ENCODE measurements at regions not wholly inside any gene's neighbourhood (a gene's known extent, or its start where the extent isn't known, plus 50 kb on each side); places are given as distances from the start of the nearest gene placed in this dataset.

DNA sequence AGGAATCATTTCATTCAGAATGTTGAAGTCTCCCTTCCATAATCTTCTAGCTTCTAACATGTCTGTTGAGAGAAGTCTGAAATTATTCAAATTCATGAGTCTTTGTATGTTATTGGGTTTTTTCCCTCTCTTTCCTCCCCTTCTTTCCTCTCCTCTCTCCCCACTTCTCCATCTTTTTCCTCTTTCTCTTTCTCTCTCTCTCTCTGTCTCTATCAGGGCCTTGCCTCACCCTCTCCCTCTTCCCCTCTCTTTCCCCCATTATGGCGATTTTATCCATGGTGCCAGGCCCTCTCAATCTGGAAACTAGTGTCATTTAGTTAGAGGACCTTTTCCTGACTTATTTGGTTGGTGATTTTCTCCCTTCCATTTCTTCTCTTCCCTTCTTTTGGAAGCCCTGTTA lies 147.3 kb downstream of the SST start:
- no peak overlapping the region for H3K4me3 ChIP-seq (ENCODE audit: low read depth, low read length)
- DNase-seq (ENCODE audit: low read depth) = no peak
- TF ChIP-seq, protein P1, sequence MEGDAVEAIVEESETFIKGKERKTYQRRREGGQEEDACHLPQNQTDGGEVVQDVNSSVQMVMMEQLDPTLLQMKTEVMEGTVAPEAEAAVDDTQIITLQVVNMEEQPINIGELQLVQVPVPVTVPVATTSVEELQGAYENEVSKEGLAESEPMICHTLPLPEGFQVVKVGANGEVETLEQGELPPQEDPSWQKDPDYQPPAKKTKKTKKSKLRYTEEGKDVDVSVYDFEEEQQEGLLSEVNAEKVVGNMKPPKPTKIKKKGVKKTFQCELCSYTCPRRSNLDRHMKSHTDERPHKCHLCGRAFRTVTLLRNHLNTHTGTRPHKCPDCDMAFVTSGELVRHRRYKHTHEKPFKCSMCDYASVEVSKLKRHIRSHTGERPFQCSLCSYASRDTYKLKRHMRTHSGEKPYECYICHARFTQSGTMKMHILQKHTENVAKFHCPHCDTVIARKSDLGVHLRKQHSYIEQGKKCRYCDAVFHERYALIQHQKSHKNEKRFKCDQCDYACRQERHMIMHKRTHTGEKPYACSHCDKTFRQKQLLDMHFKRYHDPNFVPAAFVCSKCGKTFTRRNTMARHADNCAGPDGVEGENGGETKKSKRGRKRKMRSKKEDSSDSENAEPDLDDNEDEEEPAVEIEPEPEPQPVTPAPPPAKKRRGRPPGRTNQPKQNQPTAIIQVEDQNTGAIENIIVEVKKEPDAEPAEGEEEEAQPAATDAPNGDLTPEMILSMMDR (conservative IDR thresholded peaks at IDR 0.05; ENCODE audit: low read depth, low read length) = no peak

DNA sequence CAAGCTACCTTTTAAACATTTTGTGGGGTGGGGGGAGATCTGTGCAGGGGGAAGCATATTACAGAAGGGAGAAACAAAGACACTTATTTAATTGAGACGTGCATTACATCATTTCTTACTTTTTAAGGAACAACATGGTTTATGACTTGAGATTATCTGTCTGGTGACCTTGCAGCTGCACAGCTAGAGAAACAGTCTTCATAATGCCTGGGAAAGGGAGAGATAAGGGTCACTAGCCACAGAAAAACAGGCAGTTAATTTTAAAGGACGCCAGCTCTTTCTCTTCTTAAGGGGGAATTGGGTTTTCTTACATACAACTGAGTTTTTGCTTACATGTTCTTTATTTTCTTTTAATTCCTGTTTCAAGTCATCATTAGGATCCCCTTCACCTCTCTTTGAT lies 147.9 kb downstream of the SST start:
- no peak for DNase-seq (ENCODE audit: low read depth)
- H3K4me3 ChIP-seq (ENCODE audit: low read depth, low read length) = no peak overlapping the region
- TF ChIP-seq, protein P1 (conservative IDR thresholded peaks at IDR 0.05; ENCODE audit: low read depth, low read length) = no peak

DNA sequence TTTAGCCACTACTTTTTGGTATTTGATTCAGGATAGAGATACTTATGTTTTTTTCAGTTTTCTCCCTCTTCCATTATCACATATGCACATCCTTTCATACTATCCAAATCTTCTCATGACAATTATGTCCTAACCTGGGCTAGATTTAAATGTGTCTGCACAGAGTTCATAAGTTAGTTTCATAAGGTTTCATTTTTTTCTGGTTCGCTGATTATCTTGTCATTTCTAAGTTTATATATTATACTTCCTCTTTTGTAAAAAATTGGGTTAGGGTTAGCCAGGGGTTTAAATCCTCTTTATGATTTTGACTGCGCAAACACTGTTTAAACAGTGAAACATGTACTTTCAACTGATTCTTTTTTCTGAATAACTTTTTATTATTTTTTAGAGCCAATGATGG lies 148.6 kb downstream of the SST start:
- DNase-seq (ENCODE audit: low read depth) = no peak
- TF ChIP-seq, protein P1 (conservative IDR thresholded peaks at IDR 0.05; ENCODE audit: low read depth, low read length) = no peak
- no peak overlapping the region for H3K4me3 ChIP-seq (ENCODE audit: low read depth, low read length)

DNA sequence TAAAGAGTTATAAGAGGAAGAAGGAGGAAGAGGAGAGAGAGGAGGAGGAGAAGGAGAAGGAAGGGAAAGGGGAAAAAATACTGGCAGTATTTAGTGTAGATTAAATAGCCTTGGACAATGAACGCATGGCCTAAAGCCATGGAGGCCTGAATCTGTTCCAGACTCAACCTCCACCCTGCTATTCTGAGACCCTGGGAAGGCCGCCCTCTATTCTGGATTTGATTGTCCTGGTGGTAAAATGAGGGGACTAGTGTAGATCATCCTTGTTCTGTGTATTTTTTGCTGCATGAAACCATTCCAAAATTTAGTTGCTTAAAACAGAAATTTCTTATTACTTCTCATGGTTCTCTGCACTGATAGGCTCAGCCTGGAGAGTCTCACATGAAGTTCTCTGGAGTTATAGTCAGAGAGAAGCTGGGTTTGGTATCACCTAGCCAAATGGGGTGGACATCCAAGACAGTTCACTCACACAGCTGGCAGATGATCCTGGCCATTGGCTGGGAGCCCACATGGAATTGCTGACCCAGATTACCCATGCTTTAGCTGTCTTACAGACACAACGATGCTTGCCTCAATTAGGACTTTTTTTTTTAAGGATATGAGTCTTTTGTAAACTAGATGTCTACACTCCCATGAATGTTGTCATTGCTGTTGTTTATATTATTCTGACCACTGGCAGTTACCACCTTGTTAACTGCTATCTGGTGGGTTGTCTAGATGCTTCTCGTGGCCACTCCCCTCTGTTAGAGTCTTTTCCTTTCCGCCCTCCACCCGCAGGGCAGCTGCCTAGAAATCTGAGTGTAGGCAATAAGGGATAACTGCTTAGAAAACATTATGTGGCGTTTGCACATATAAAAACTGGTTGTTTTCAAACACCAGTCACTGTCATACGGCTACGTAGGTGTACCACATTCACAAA lies 149.9 kb downstream of the SST start:
- DNase-seq (ENCODE audit: low read depth) = no peak

DNA sequence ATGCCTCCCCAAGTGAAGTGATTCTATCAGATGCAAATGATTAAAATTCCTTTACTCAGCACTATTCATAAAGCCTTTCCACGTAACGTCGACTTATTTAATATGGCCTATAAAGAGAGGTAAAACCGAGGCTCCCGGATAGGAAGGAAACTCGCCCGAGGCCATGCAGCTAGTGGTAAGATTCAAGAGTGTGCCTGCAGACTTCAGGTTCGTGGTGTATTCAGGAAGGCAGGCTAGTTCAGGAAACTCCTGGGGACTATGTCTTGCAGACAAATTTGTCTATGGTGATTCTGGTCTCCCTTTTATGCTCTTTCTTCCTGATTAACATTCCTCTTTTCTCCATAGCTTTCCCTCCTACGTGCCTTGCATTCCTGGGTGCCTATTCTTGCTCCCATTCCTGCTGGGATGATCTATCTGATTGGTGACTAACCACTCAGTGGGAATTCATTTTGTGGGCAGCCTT lies 150.7 kb downstream of the SST start:
- H3K4me3 ChIP-seq (ENCODE audit: low read depth, low read length) = no peak overlapping the region
- TF ChIP-seq, protein P1 (conservative IDR thresholded peaks at IDR 0.05; ENCODE audit: low read depth, low read length) = no peak
- DNase-seq (ENCODE audit: low read depth) = no peak

More for the DNA sequence above, 149.9 kb downstream of the SST start:
- H3K4me3 ChIP-seq (ENCODE audit: low read depth, low read length) = no peak overlapping the region
- TF ChIP-seq, protein P1 (conservative IDR thresholded peaks at IDR 0.05; ENCODE audit: low read depth, low read length) = no peak

DNA sequence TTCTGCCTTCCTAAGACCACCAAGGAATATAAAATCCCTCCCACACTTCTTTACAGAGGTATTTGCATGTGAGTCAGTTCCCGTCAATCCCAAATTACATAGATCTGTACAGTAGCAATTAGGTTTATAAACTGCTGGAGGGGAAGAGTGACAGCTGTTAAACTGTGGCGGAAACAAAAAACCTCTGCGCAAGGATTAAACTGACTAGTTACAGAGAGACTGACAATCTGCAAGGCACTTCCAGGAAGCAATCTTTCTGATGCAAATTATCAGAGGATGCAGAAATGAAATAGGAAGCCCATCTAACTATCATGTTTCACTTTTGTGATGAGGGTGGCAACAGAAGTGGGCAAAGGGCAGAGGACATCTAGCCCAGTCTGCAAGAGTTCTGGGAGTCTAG lies 150.4 kb downstream of the RTP4 start:
- TF ChIP-seq, protein P1 (conservative IDR thresholded peaks at IDR 0.05; ENCODE audit: low read depth, low read length) = no peak
- DNase-seq (ENCODE audit: low read depth) = no peak
- no peak overlapping the region for H3K4me3 ChIP-seq (ENCODE audit: low read depth, low read length)

DNA sequence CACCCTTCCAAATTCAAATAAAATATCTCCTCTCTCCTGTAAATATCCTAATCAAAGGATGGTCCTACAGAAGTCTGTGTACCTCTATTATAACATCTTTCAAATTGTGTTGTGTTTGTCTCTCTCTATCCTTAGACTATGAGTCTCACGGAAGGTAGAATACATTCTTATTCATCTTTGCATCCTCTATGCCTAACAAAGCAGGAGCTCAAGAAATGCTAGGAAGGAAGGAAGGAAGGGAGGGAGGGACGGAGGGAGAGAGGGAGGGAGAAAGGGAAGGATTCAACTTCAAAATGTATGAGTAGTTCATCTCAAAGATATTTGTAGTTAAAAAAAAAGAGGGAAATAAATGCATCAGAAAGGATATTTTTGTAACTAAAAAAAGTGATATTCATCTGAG lies 150.0 kb downstream of the RTP4 start:
- H3K4me3 ChIP-seq (ENCODE audit: low read depth, low read length) = no peak overlapping the region
- TF ChIP-seq, protein P1 (conservative IDR thresholded peaks at IDR 0.05; ENCODE audit: low read depth, low read length) = no peak
- no peak for DNase-seq (ENCODE audit: low read depth)

Measured in epithelial cell of proximal tubule (primary cell).